Transverse colon (tissue), 3 donors: ENCODE measurements at regions not wholly inside any gene's neighbourhood (a gene's known extent, or its start where the extent isn't known, plus 50 kb on each side); places are given as distances from the start of the nearest gene placed in this dataset.

Source experiments
- CTCF ChIP-seq, 5 experiments: fragments of 200-600 bp in 3 of 5; fragments of 450-650 bp in 2 of 5; sonication (generic) in 3 of 5; IDR thresholded peaks; 1 replicate in 2 of 5; 2 replicates in 3 of 5; pipeline ENCODE4 v1.5.1; 2016 to 2017; ENCODE audit warnings: antibody characterized with exemption in 5 of 5, inconsistent platforms in 3 of 5, mild to moderate bottlenecking in 2 of 5, moderate library complexity in 1 of 5
- POLR2A ChIP-seq: fragments of 450-650 bp; IDR thresholded peaks from one replicate; pipeline ENCODE4 v1.6.1; 2016; ENCODE audit warnings: antibody characterized with exemption, mild to moderate bottlenecking, moderate library complexity

DNA sequence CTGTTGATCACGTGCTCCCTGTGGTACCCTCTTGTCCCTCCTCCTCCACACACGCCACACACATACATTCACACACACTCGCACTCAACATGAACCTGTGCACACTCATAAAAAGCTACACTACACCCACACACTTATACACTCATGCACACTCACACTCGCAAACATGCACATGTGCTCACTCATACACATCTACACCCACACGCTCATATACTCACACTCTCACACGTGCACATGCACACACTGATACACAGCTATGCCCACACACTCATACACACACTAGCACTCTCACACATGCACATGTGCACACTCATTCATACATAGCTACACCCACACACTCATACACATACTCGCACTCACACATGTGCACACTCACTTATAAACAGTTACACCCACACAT, 113.6 kb downstream of the LRATD1 start:
- TF ChIP-seq POLR2A = no peak
- TF ChIP-seq CTCF (IDR thresholded peaks at IDR 0.05) = no peak
